HL-60 (cell line): ENCODE measurements at regions not wholly inside any gene's neighbourhood (a gene's known extent, or its start where the extent isn't known, plus 50 kb on each side); places are given as distances from the start of the nearest gene placed in this dataset.
"Not testable (repeated sequence)": the region's sequence is repeated elsewhere in the genome, so short reads cannot be mapped to it uniquely, and the experiment has no call there.

Source experiments
- DNase-seq, 2 experiments: peaks; one replicate each; pipeline ENCODE4 v3.0.0-alpha.2; 2010 to 2020; ENCODE audit warnings: low read depth in 1 of 2, low spot score in 1 of 2
- H3K27ac ChIP-seq: fragments of 250-450 bp; sonication (Bioruptor Pico); replicated peaks from 2 replicates; pipeline ENCODE4 v1.5.1; 2020; ENCODE audit warnings: mild to moderate bottlenecking, moderate library complexity
- H3K27me3 ChIP-seq: fragments of 250-450 bp; sonication (Bioruptor Pico); 2 replicates; pipeline ENCODE4 v1.5.1; 2021; ENCODE audit warnings: mild to moderate bottlenecking, moderate library complexity; ENCODE audit not compliant: insufficient read depth, poor library complexity, severe bottlenecking
- H3K4me3 ChIP-seq: replicated peaks from 2 replicates; pipeline ENCODE4 v1.5.1; 2011; ENCODE audit warnings: mild to moderate bottlenecking, control low read depth, low read length; ENCODE audit not compliant: insufficient read depth
- CTCF ChIP-seq: IDR thresholded peaks from one replicate; pipeline ENCODE4 v1.5.1; 2011; ENCODE audit warnings: low read length, control low read depth, inconsistent platforms; ENCODE audit not compliant: insufficient read depth
- GABPA ChIP-seq: IDR thresholded peaks from 2 replicates; pipeline ENCODE4 v1.6.1; 2012; ENCODE audit warnings: low read depth
- POLR2AphosphoS5 ChIP-seq: IDR thresholded peaks from 2 replicates; pipeline ENCODE4 v1.6.1; 2012; ENCODE audit warnings: low read depth
- REST ChIP-seq: IDR thresholded peaks from 2 replicates; pipeline ENCODE4 v1.6.1; 2012; ENCODE audit warnings: low read depth; ENCODE audit not compliant: insufficient replicate concordance
- SPI1 ChIP-seq: IDR thresholded peaks from 2 replicates; pipeline ENCODE4 v1.6.1; 2012; ENCODE audit warnings: low read depth, mild to moderate bottlenecking, borderline replicate concordance

- not testable (repeated sequence) for H3K27ac ChIP-seq, H3K27me3 ChIP-seq, DNase-seq, H3K4me3 ChIP-seq
These were observed 188.2 kb upstream of the LRIG3 start for GRCh38 chr12:59108516-59108915.

GRCh38 chr12:59100585-59100984 lies 180.3 kb upstream of the LRIG3 start:
- TF ChIP-seq GABPA (no peak), POLR2AphosphoS5 (no peak), SPI1 (no peak), CTCF (no peak), REST (no peak)
- no peaks in the 10 kb centered on the region for H3K27me3 ChIP-seq
- H3K27ac ChIP-seq: no peak overlapping the region
- H3K4me3 ChIP-seq: no peak overlapping the region
- no peak for DNase-seq

- no peak overlapping the region for H3K27ac ChIP-seq
- no peak overlapping the region for H3K4me3 ChIP-seq
- no peak for TF ChIP-seq SPI1
- no peak for TF ChIP-seq REST
- no peak for TF ChIP-seq CTCF
- TF ChIP-seq POLR2AphosphoS5: no peak
- no peak for TF ChIP-seq GABPA
- H3K27me3 ChIP-seq: no peaks in the 10 kb centered on the region
- no peak for DNase-seq
These were observed 177.6 kb upstream of the LRIG3 start for GRCh38 chr12:59097876-59098275.

DNA sequence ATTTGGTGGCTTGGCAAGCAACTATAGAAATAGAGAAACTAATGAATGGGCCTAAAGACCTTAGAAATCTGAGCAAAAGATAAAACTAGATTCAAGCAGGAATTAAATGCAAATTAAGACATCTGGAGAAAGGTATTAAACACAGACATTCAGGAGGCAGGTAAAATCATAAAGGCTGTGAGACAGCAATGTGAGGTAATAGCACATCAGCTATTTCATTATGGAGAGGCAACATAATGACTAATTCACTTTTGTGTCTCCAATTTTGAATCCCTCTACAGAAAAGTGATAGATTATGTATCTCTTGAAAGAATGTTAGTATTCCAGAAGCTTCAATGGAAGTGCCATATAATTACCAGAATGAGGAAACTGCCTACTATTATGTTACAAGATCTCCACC lies 175.9 kb upstream of the LRIG3 start:
- Histone ChIP-seq H3K4me3 (no peak overlapping the region), H3K27me3 (no peaks in the 10 kb centered on the region), H3K27ac (no peak overlapping the region)
- TF ChIP-seq CTCF: no peak
- TF ChIP-seq REST: no peak
- no peak for TF ChIP-seq SPI1
- no peak for TF ChIP-seq GABPA
- no peak for TF ChIP-seq POLR2AphosphoS5
- DNase-seq: no peak
